ACHN (cell line): ENCODE measurements at regions not wholly inside any gene's neighbourhood (a gene's known extent, or its start where the extent isn't known, plus 50 kb on each side); places are given as distances from the start of the nearest gene placed in this dataset.
"Not testable (repeated sequence)": the region's sequence is repeated elsewhere in the genome, so short reads cannot be mapped to it uniquely, and the experiment has no call there.

Experiments used
- DNase-seq: peaks from one replicate; pipeline ENCODE4 v3.0.0-alpha.2; 2015
- in situ Hi-C: cut with HindIII; loops from 2 replicates; pipeline ENCODE4 v1.10.0; 2017; ENCODE audit warnings: low sequenced_read_pairs, low pct_ligation_motif_present, low pct_unique_long_range_greater_than_20kb

DNA sequence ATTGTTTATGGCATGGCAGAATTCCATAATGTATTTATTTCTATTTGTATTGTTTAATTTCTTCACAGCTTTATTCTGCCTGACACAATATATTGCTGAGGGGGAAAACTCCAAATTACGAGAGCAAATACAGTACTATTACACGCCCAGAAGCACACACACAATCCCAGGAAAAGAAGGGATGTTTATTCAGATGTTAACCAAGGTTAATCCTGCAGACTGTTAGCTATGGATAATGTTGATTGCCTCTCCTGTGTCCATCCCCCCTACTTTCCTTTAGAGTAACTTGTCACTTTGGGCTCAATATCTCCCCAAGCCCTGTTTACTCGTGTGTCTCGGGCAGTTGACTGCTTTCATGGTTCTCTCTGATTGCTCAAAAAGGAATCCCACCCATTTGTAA lies 84.2 kb upstream of the ERCC6L2 start:
- in situ Hi-C loops, result no loop called here
- no peak for DNase-seq

DNA sequence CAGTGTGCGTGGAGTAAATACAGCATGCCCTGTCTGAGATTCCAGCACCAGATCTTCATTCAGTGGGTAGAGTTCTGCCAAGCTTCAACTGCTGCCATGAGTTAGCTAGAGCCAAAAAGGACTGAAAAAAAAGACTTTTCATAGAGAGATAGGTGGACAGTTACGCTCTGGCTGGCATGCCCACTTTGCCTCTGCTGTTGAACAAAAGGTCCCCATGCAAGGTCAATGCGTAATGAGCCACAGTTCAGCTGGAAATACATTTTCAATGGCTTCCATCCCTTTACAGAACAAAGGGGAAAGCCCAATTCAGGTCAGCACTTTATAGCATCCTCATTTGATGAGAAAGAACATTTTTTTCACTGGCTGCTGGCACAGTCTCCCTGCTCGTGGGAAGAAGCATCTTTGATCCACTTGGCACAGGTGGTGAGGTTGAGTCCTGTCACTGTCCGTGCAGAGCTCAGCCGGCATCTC lies 86.9 kb upstream of the ERCC6L2 start:
- no peak for DNase-seq
- in situ Hi-C loops, result no loop called here

DNA sequence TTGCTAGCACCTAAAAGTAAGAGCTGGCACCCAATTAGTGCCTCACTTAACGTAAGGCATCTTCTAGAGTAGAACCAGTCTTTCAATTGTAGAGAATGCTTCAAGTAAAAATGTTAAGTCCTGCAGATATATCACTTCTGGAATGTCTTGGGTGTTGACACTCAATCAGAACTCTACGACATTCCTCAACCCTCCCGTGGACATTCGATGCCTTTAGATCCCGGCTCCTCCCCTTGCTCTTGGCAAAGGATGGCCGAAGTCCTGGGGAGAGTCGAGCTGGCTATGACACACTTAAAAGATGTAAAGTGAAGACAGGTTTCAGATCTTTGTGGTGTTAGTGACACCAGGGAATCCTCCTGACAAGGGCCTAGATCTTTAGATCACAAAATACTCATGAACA lies 87.5 kb upstream of the ERCC6L2 start:
- in situ Hi-C loops, result no loop called here
- DNase-seq, result no peak

DNA sequence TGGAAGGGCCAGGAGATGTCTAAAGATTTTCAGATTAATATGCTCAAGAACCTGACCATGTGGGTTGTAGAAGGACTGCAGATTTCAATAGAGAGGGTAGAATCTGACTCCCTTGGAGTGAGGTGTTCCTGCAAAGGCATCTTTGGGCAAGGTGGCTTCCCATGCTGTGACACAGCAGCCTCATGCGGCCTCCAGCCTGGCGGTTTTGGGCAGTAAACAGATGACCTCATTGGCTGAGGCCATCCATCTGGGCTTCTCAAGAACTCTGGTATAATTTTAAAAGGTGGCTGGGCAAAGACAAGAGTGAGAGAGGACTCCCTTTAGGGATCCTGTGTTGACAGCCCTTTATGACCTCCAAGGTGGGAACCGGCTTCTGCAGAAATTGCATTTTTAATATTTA lies 90.3 kb upstream of the ERCC6L2 start:
- in situ Hi-C loops, result no loop called here
- no peak for DNase-seq

DNA sequence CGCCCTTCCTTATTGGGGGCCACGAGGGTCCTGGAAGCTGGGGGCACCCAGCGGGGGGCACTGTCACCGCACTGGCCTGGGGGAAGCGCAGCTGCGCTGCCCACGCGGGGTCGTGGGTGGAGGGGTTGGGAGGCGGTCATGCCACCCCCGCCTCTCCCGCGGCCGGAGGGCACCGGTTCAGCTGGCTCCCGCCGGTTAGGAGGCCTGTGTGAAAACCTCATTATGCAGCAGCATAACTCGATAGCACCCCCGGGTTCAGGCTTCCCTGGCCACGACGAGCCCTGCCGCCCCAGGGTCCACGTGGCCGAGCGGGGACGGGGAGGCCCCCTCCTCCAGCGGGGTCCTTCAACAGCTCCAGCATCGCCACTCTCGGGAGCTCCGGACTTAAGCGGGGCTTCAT lies 91.2 kb upstream of the ERCC6L2 start:
- in situ Hi-C loops, result no loop called here
- DNase-seq, result no peak

DNA sequence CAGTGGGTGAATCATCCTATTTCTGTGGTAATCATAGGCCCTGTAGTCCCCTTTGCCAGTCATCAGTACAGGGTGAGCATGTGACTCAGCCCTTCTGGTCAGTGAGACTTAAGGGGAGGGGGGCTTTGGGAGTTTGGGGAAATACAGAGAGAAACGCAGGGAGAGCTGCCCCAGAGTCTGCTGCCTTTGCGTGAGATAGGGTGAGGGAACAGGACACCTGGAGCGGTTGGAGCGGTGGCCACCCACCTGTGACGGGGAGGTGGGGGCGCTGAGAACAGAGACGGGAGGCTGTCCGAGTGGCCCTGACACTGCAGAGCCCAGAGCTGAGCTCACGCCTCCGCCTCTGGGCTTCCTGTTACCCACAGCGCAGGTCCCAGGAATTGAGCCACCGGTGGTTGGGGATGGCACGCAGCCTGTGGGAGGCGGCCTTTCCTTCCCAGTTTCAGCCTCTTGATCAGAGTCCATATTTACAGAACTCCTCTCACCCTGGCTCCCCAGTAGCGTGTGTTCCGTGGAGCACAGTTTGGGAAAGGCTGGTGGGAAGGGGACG lies 92.0 kb upstream of the ERCC6L2 start:
- in situ Hi-C loops, result no loop called here
- DNase-seq, result peak; percentile 71

DNA sequence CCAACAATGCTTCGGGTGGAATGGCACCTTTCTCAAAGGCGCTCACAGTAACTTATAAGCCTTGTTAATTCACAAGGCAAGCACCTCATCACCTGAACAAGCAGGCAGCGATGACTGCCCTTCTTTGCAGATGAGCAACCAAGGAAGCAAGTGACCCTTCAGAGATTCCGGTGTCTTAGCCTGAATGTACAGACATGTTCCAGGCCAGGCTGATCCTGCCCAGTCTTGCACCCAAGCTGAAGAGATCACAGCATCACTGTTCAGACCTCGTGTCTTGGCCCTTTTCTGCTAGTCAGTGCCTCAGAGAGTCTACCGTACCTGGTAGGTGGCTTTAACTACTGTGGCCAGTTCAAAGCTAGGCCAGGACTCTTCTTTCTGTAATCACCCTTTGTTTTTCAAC lies 94.7 kb upstream of the ERCC6L2 start:
- in situ Hi-C loops, result no loop called here
- DNase-seq, result no peak

DNA sequence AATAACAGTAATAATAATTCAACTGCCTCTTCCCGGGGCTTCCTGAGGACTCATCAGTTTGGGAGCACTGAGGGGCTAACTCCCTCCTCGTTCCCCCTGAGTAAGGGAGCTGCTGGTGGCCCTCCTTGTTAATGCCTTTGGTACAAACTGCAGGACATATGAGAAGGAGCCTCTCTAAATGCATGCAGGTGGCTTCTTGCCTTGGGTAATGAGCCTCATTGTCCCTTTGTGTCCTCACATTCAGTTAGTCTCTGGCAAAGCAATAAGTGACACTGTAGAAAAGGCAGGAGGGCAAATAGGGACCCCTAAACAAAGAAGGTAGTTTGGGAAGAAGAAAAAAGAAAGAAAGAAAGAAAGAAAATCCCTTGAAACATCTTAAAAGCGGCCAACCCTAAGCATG lies 95.4 kb upstream of the ERCC6L2 start:
- in situ Hi-C loops, result no loop called here
- no peak for DNase-seq

DNA sequence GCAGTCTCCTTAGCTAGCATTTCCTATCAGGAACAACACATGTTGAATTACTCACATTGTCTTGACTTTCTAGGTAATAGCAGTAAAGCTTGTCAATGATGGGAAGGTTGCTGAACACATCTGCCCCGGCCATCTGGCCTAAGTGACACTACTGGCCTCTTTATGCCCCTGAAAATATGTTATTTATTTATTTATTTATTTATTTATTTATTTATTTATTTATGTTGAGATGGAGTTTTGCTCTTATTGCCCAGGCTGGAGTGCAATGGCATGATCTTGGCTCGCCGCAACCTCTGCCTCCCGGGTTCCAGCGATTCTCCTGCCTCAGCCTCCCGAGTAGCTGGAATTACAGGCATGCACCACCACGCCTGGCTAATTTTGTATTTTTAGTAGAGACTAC lies 95.9 kb upstream of the ERCC6L2 start:
- peak; percentile 9 for DNase-seq
- in situ Hi-C loops, result not testable (repeated sequence)

DNA sequence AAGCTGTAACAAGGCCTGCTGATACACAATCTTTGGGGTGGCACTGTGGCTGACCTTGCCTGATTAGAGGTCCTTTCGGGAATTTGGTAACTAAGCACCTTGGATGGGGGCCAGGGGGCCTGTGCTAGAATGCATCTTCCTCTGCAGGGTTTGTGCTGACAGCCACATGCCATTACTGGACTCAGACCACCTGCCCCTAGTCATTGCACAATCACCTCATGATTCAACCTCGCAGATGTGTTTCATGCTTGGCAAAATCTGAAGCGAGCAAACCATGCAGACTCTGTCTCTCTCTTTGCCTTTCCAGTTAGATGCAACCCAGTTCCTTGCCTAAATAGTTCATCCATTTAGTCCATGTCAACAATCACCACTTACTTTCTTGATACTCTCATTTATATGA lies 96.5 kb upstream of the ERCC6L2 start:
- in situ Hi-C loops, result no loop called here
- peak; percentile 67 for DNase-seq

DNA sequence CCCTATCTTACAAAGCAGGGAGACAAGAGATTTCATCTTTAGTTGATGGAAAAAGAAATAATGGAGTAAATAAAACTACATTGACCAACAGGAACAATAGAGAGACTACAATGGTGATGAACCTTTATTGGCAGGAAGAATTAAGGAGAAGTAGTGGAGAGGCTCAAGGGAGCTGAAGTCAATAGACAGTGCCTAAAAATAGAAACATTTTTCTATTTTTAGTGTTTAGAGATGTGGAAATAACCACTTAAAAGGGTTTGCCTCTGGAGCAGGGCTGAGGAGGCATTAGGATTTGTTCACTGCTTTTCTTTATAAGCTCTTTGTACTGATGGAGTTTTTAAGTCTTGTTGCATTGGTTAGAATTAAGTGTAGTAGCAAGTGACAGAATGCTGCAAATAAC lies 98.4 kb upstream of the ERCC6L2 start:
- in situ Hi-C loops, result no loop called here
- DNase-seq, result no peak

DNA sequence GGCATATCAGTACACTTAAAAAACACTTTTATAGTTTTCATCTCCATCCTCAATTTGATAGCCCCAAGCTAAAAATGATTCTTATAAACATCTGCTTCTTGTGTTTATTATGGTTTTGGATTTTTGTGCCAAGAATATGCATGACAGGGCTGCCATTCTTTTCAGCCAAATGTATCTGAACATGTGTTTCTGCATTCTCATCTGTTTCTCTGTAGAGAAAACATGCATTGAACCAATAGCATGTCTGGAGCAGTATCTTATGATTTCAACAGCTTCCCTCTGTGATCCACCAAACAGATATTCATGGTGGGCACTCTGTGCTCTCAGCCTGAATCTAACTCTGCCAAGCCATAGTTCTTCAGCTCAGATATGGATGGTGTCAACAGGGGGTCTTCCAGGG lies 99.3 kb upstream of the ERCC6L2 start:
- in situ Hi-C loops, result no loop called here
- DNase-seq, result no peak

DNA sequence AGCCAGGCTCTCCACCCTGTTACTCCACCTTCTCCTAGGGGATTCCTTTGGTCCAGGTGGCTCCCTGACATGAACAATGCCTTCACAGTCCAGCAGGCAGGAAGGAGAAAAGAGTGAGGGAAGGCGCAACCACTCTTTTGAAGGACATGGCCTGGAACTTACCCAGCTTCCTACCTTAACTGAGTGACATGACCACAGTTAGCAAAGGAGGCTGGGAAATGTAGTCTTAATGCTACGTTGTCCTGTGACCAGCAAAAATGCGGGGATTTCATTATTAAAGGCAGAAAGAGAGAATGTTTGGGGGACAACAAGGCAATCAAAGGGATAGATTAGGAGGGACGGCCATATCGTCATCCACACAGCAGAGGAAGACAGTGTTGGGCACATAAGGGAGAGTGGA lies 100.3 kb upstream of the ERCC6L2 start:
- no peak for DNase-seq
- in situ Hi-C loops, result no loop called here

DNA sequence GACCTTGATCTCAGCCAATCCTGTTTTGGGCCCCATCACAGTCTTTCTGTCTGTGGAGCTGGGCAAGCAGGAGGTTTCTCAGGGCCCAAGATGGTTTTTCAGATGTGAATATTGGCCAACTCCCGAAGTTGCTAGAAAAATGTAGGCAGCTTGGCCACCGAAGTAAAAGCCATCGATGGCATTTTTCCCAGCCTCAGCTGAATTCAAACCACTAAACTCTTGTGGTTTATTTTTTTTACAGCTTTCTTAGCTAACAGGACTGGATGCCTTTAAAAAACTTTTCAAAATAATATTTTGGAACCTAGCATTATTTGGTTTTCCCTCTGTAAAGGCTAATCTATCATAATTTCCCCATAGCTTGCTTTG lies 102.5 kb upstream of the ERCC6L2 start:
- in situ Hi-C loops, result no loop called here

DNA sequence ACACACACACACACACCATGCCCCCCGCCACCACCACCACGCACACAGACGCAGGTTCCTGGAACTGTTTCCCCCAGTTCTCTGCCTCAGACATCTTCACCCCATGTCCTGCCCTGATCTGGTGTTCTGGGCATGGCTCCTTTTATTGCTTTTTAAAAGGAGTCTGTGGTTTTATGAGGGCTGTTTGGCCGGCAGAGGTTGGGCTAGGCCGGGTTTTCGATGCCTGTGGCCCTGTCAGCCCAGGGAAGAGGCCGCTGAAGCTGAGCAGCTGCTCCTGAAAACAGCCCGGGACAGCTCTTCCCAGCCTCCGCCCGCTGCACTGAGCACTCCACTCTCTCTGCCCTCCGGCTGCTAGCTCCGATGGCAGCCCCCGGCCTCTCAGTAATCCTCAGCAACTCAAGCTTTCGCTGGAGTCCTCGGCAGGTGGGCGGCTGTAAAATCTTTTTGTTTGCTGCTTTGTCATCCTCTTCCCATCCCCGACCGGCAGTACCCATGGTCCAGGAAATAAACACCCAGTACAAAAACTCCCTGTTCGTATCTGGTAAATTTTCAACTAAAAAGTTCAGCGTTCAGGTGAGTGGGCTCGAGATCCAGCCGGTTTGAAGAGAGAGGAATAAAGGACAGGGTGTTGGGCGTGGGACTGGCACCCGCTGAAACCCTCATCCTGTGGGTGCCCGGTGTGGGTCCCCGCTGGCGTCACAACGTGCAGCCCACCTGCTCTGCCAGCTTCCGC lies 103.0 kb upstream of the ERCC6L2 start:
- in situ Hi-C loops, result no loop called here
- DNase-seq, result no peak

More for the DNA sequence above, 102.5 kb upstream of the ERCC6L2 start:
- DNase-seq, result no peak

DNA sequence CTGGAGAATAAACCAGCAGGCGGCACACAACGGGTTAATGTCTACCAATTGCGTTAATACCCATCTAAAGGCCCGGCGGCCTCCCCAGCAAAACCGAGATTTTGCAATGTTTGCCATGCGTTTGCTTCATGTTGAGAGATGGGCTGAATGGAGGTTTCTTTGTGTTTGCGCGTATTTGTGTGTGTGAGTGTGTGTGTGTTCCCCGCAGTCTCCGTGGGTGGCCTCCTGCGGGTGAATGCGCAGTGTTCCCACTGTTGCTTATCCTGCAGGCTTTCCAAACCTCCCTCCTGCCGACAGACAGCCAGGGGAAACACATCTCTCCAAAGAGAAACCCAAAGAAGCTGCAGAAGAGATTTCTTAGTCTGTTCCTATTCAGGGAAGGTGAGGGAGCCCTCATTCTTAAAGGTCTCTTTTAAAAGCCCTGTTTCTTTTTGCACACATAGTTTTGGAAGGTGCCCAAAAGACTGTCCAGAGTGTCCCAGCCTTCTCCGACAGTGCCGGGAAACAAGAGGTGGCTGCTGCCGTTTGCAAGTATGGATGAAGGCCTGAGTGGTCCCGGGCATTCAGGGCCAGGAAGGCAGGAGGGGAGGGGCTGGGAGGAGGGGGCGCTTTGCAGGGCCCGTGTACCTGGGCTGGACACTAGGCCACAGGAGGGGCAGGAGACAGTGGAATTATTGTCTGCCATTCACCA lies 103.8 kb upstream of the ERCC6L2 start:
- in situ Hi-C loops, result no loop called here

DNA sequence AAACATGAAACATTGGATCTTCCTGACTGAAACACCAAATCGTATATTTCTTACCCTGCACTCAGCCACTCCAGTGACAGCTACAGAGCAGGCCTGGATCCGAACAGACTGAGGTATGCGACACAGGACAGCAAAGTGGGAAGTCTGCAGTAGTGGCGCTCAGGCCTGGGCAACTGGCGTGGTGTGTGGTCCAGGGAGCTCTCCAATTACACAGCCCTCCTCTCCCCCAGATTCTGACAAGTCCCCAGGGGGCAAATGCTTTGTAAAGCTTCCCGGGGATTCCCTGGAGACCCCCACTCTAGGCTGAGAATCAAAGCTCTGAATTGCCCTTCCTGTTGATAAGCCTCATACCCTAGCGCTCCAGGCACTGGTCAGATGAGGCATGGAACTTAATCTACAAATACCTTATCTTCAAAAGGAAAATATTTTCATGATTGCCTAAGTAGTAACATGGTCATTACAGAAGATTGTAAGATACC lies 104.8 kb upstream of the ERCC6L2 start:
- in situ Hi-C loops, result no loop called here

More for the DNA sequence above, 103.8 kb upstream of the ERCC6L2 start:
- DNase-seq, result no peak

DNA sequence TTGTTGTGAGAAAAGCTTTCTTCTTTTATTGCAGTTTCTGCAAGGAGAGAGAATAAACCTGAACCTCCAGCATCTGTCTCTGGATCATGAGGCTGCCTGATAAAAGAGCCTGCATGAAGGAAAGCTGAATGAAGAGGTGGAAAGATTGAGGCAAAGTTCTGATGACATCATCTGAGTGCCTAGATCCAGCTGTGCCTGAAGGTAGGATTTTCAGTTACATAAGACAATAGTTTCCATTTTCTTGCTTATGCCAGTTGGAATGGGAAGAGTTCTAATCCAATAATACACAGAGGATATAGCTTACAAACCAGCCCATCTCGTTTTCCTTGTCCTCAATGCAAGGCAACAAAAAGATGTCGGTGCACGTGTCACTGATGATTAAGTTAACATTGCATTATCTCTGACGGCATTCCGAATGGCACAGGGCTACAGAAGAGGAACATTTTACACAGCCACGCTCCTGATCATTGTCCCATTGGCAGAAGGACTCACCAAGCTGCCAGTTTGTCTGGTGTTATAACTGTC lies 105.5 kb upstream of the ERCC6L2 start:
- in situ Hi-C loops, result no loop called here

More for the DNA sequence above, 104.8 kb upstream of the ERCC6L2 start:
- DNase-seq, result no peak

DNA sequence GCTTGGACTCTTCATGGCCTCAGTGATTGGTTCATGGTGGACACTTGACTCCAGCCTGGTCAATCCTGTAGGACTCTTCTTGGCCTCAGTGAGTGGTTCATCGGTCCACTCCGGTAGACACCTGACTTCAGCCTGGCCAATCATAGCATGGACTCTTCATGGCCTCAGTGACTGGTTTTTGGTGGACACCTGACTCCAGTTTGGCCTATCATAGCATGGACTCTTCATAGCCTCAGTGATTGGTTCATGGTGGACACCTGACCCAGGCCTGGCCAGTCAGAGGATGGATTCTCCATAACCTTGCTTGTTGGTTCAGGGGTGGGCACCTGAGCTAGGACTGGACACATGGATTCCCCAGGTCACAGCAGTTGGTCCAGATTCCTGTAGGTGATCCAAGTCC lies 106.0 kb upstream of the ERCC6L2 start:
- in situ Hi-C loops, result no loop called here

More for the DNA sequence above, 105.5 kb upstream of the ERCC6L2 start:
- DNase-seq, result no peak

More for the DNA sequence above, 106.0 kb upstream of the ERCC6L2 start:
- DNase-seq, result no peak
